IMR-90 (cell line): ENCODE measurements at regions not wholly inside any gene's neighbourhood (a gene's known extent, or its start where the extent isn't known, plus 50 kb on each side); places are given as distances from the start of the nearest gene placed in this dataset.
A peak's percentile ranks its signal among the peaks of the same experiment; 100 is the strongest.

Experiments
- ATAC-seq: fragments of 200-7000 bp; cut with Tn5 transposase; 2 replicates; pipeline ENCODE4 v1.9.1; 2020; ENCODE audit warnings: low read depth, mild to moderate bottlenecking, moderate library complexity
- BruUV-seq: library from RNA; stranded (reverse); fragments of 400-500 nt; replicated peaks from 2 replicates; lab custom pipeline; 2021; lab: Mats Ljungman, UMichigan
- CTCF ChIA-PET: fragments of 300-600 bp; formaldehyde crosslinking; extraction: SDS; loops from one replicate; lab custom pipeline; 2021; ENCODE audit warnings: antibody characterized with exemption; lab: Yijun Ruan, JAX
- POLR2A ChIA-PET: fragments of 300-600 bp; sonication (Branson Sonifier 250); formaldehyde crosslinking; loops from one replicate; lab custom pipeline; 2022; ENCODE audit warnings: antibody characterized with exemption; ENCODE audit not compliant: unreplicated experiment; lab: Charles Lee
- DNase-seq: peaks from one replicate; pipeline ENCODE4 v3.0.0; 2013
- H2AFZ ChIP-seq: replicated peaks from 2 replicates; pipeline ENCODE3; 2013; ENCODE audit warnings: low read length, mild to moderate bottlenecking; ENCODE audit not compliant: poor library complexity
- H2AK5ac ChIP-seq: 2 replicates; pipeline ENCODE4 v1.6.1; 2013; ENCODE audit warnings: low read depth, low read length, inconsistent platforms
- H2AK9ac ChIP-seq: replicated peaks from 2 replicates; pipeline ENCODE3; 2013; ENCODE audit warnings: mild to moderate bottlenecking, low read depth, low read length, moderate library complexity; ENCODE audit not compliant: poor library complexity
- H2BK120ac ChIP-seq: 2 replicates; pipeline ENCODE4 v1.6.1; 2013; ENCODE audit warnings: low read depth, low read length, inconsistent platforms
- H2BK15ac ChIP-seq: 3 replicates; pipeline ENCODE4 v1.6.1; 2013; ENCODE audit warnings: low read depth, low read length, inconsistent platforms
- H2BK20ac ChIP-seq: 2 replicates; pipeline ENCODE4 v1.6.1; 2013; ENCODE audit warnings: low read depth, mild to moderate bottlenecking, inconsistent platforms, low read length, moderate library complexity
- H2BK5ac ChIP-seq: 2 replicates; pipeline ENCODE4 v1.6.1; 2013; ENCODE audit warnings: mild to moderate bottlenecking, low read depth, low read length, inconsistent platforms; ENCODE audit not compliant: poor library complexity, severe bottlenecking
- H3K14ac ChIP-seq: replicated peaks from 2 replicates; pipeline ENCODE4 v1.6.1; 2013; ENCODE audit warnings: low read depth, low read length, inconsistent platforms
- H3K18ac ChIP-seq: 2 replicates; pipeline ENCODE4 v1.6.1; 2013; ENCODE audit warnings: low read depth, low read length, control low read depth
- H3K23ac ChIP-seq: 2 replicates; pipeline ENCODE4 v1.6.1; 2013; ENCODE audit warnings: low read depth, low read length, inconsistent platforms
- H3K27ac ChIP-seq: 2 replicates; pipeline ENCODE4 v1.5.1; 2013; ENCODE audit warnings: mild to moderate bottlenecking, control low read depth, low read length; ENCODE audit not compliant: insufficient read depth
- H3K27me3 ChIP-seq: 2 replicates; pipeline ENCODE4 v1.6.1; 2013; ENCODE audit warnings: low read length; ENCODE audit not compliant: control insufficient read depth, insufficient read depth
- H3K36me3 ChIP-seq: 2 replicates; pipeline ENCODE4 v1.6.1; 2013; ENCODE audit warnings: low read length, mixed read lengths; ENCODE audit not compliant: control insufficient read depth, insufficient read depth
- H3K4ac ChIP-seq: 2 replicates; pipeline ENCODE4 v1.6.1; 2013; ENCODE audit warnings: low read depth, low read length, inconsistent platforms
- H3K4me1 ChIP-seq: 2 replicates; pipeline ENCODE4 v1.6.1; 2013; ENCODE audit warnings: low read length, mixed read lengths; ENCODE audit not compliant: control insufficient read depth, insufficient read depth
- H3K4me2 ChIP-seq: 2 replicates; pipeline ENCODE4 v1.6.1; 2013; ENCODE audit warnings: low read depth, mild to moderate bottlenecking, control low read depth, low read length, moderate library complexity
- H3K4me3 ChIP-seq: 2 replicates; pipeline ENCODE4 v1.5.1; 2013; ENCODE audit warnings: low read depth, mild to moderate bottlenecking, control low read depth, low read length, moderate library complexity; ENCODE audit not compliant: insufficient read depth
- H3K56ac ChIP-seq: 2 replicates; pipeline ENCODE4 v1.6.1; 2013; ENCODE audit warnings: low read length, inconsistent platforms; ENCODE audit not compliant: insufficient read depth; ENCODE audit errors: extremely low read depth
- H3K79me1 ChIP-seq, 2 experiments: 2 replicates each; pipeline ENCODE4 v1.6.1; 2013; ENCODE audit warnings: low read length in 2 of 2, inconsistent platforms in 1 of 2, low read depth in 1 of 2
- H3K9ac ChIP-seq: 2 replicates; pipeline ENCODE4 v1.6.1; 2013; ENCODE audit warnings: low read depth, low read length, control low read depth
- H3K9me1 ChIP-seq: 2 replicates; pipeline ENCODE4 v1.6.1; 2013; ENCODE audit warnings: low read length, inconsistent platforms; ENCODE audit not compliant: insufficient read depth
- H3K9me3 ChIP-seq: 2 replicates; pipeline ENCODE4 v1.6.1; 2013; ENCODE audit warnings: low read length; ENCODE audit not compliant: control insufficient read depth, insufficient read depth
- H4K20me1 ChIP-seq: 2 replicates; pipeline ENCODE4 v1.6.1; 2013; ENCODE audit warnings: low read length, inconsistent platforms; ENCODE audit not compliant: insufficient read depth
- H4K5ac ChIP-seq: 2 replicates; pipeline ENCODE4 v1.6.1; 2013; ENCODE audit warnings: mild to moderate bottlenecking, low read depth, low read length, control low read depth
- H4K8ac ChIP-seq, 2 experiments: 2 replicates each; pipeline ENCODE4 v1.6.1; 2013; ENCODE audit warnings: low read depth in 2 of 2, low read length in 2 of 2, control low read depth in 1 of 2, inconsistent platforms in 1 of 2
- H4K91ac ChIP-seq: 2 replicates; pipeline ENCODE4 v1.6.1; 2013; ENCODE audit warnings: low read depth, low read length, inconsistent platforms; ENCODE audit not compliant: insufficient read depth
- MAFK ChIP-seq: IDR thresholded peaks from 2 replicates; pipeline ENCODE4 v1.6.1; 2012; ENCODE audit warnings: low read depth, low read length, improper control_type of control experiment
- NFE2L2 ChIP-seq: fragments of 150-350 bp; IDR thresholded peaks from 2 replicates; pipeline ENCODE4 v1.6.1; 2016; ENCODE audit warnings: low read depth, mild to moderate bottlenecking, low read length
- WGBS, 2 experiments: methylation state at CpG; one replicate each; pipeline versions ENCODE4 v1.1.5 to v1.1.7; 2013; ENCODE audit warnings: missing lambda C conversion rate in 2 of 2; ENCODE audit not compliant: insufficient read length in 1 of 2; ENCODE audit errors: extremely low coverage in 2 of 2; 5-methylcytosine and 5-hydroxymethylcytosine counted together
- dilution Hi-C: fragments of 300-500 bp; cut with HindIII; formaldehyde crosslinking; loops from one replicate; pipeline ENCODE4 v1.14.3; 2018; ENCODE audit warnings: low sequenced_read_pairs; ENCODE audit not compliant: unreplicated experiment
- in situ Hi-C: fragments of 300-500 bp; cut with MboI; formaldehyde crosslinking; loops from 3 replicates; pipeline ENCODE4 v1.14.3; 2019; ENCODE audit warnings: low sequenced_read_pairs, inconsistent platforms, mixed read lengths
- intact Hi-C: fragments of 100-400 bp; cut with micrococcal nuclease; formaldehyde crosslinking; loops from 2 replicates; pipeline ENCODE4 v1.10.0; 2022
- TF ChIP-seq, protein P1 (sequence below): fragments of 150-350 bp; IDR thresholded peaks from 2 replicates; pipeline ENCODE4 v1.6.1; 2016; ENCODE audit warnings: low read depth, mild to moderate bottlenecking, low read length, moderate library complexity, borderline replicate concordance

DNA sequence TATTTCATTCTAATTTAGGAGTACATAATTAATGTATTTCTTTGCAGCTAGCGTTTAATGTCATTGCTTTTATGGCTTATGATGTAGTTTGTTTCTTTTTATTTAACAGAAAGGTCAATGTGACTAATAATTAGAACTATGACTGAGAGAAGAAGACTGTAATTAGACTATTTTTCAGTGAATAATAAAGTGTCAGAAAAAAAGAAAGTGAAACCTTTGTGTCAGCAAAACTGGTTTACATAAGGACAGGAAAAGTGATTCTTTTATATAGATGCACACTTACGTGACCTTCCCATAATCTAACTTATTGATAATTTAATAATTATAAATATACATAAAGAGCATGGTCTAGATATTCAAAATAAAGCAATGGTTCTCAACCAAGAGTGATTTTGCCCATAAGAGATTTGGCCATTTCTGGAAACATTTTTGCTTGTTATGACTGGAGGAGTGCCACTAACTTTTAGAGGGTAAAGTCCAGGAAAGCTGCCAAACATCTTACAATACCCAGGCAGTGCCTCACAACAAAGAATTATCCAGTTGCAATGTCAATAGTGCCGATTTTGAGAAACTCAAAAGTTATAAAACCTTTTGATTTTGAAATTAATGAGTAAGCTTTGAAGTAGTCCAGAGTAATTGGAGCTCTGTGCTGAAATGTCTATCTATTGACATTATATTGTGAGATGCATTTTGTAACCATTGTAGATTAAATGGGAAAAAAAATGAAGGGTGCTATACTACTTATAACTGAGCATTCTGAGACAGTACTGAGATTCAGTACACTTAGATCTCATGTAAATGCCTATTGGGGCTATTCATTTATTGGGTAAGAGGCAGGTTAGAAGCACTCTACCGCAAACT lies 227.1 kb downstream of the C12orf50 start:
- in situ Hi-C loops (no loop called here), intact Hi-C loops (no loop called here), dilution Hi-C loops (no loop called here)
- H4K8ac ChIP-seq = no peak overlapping the region
- H4K91ac ChIP-seq = no peak overlapping the region
- H3K4me1 ChIP-seq = peaks cover 8% of the 10 kb centered on the region; the same call in 1 of the 2 replicates
- H2AFZ ChIP-seq = no peak overlapping the region
- H3K4me3 ChIP-seq = no peak overlapping the region
- H3K18ac ChIP-seq = peak overlapping the region; percentile 65; the same call in 1 of the 2 replicates
- H3K4ac ChIP-seq = 0 out of 2 replicates have a peak overlapping the region, but pooled peaks have one; percentile 10
- peak; percentile 74 for TF ChIP-seq MAFK
- TF ChIP-seq NFE2L2 = no peak
- TF ChIP-seq, protein P1, sequence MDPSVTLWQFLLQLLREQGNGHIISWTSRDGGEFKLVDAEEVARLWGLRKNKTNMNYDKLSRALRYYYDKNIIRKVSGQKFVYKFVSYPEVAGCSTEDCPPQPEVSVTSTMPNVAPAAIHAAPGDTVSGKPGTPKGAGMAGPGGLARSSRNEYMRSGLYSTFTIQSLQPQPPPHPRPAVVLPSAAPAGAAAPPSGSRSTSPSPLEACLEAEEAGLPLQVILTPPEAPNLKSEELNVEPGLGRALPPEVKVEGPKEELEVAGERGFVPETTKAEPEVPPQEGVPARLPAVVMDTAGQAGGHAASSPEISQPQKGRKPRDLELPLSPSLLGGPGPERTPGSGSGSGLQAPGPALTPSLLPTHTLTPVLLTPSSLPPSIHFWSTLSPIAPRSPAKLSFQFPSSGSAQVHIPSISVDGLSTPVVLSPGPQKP = no peak
- no peak overlapping the region for H3K56ac ChIP-seq
- no peak for ATAC-seq
- BruUV-seq = no TSS peak
- peak overlapping the region; percentile 36; the same call in 1 of the 2 replicates for H3K23ac ChIP-seq
- H3K9me1 ChIP-seq = peaks cover 10% of the 10 kb centered on the region
- H4K20me1 ChIP-seq = no peaks in the 10 kb centered on the region
- no peak overlapping the region for H2AK9ac ChIP-seq
- peak overlapping the region; percentile 72; the same call in 1 of the 2 replicates for H3K4me2 ChIP-seq
- H3K36me3 ChIP-seq = no peaks in the 10 kb centered on the region
- H3K27me3 ChIP-seq = no peaks in the 10 kb centered on the region
- H3K9ac ChIP-seq = no peak overlapping the region; the same call in 1 of the 2 replicates
- no peak overlapping the region for H3K27ac ChIP-seq
- H2BK120ac ChIP-seq = peak overlapping the region; percentile 82
- ChIA-PET CTCF (interaction anchor here (0.5 kb wide), 1 partner anchor 150 kb away, joined by 3 read pairs; no protein-coding TSS in a partner anchor), POLR2A (no interaction called here)
- H2AK5ac ChIP-seq = no peak overlapping the region
- H2BK20ac ChIP-seq = no peak overlapping the region
- no peak overlapping the region for H2BK15ac ChIP-seq
- H3K14ac ChIP-seq = no peak overlapping the region
- no peaks in the 10 kb centered on the region for H3K79me1 ChIP-seq
- WGBS, 2 experiments = no CpG with 5 or more reads among the region's 4 CpGs
- H2BK5ac ChIP-seq = peak overlapping the region; percentile 20
- H3K9me3 ChIP-seq = no peaks in the 10 kb centered on the region
- DNase-seq = no peak
- H4K5ac ChIP-seq = peak overlapping the region; percentile 63; the same call in 1 of the 2 replicates
